ENCODE measurements at regions not wholly inside any gene's neighbourhood (a gene's known extent, or its start where the extent isn't known, plus 50 kb on each side); places are given as distances from the start of the nearest gene placed in this dataset.

GRCh38 chr16:51615141-51615540, 464.1 kb upstream of the SALL1 start:
- Mint-ChIP-seq H3K4me1 (ENCODE audit: low read depth, unreplicated experiment) (no peaks in the 10 kb centered on the region), H3K9me3 (ENCODE audit: unreplicated experiment) (peaks cover 2% of the 10 kb centered on the region), H3K27ac (ENCODE audit: unreplicated experiment) (no peak overlapping the region), H3K27me3 (ENCODE audit: unreplicated experiment) (no peaks in the 10 kb centered on the region), H3K4me3 (ENCODE audit: unreplicated experiment) (no peak overlapping the region), H3K36me3 (ENCODE audit: unreplicated experiment) (no peaks in the 10 kb centered on the region)
- no peak for TF ChIP-seq CTCF (IDR thresholded peaks at IDR 0.05; ENCODE audit: partially characterized antibody, unreplicated experiment)
- DNase-seq: no peak

GRCh38 chr16:51607201-51607651, 456.2 kb upstream of the SALL1 start:
- H3K9me3 Mint-ChIP-seq (ENCODE audit: unreplicated experiment): peaks cover 2% of the 10 kb centered on the region
- no peak overlapping the region for H3K4me3 Mint-ChIP-seq (ENCODE audit: unreplicated experiment)
- no peaks in the 10 kb centered on the region for H3K27me3 Mint-ChIP-seq (ENCODE audit: unreplicated experiment)
- TF ChIP-seq CTCF (IDR thresholded peaks at IDR 0.05; ENCODE audit: partially characterized antibody, unreplicated experiment): no peak
- no peaks in the 10 kb centered on the region for H3K36me3 Mint-ChIP-seq (ENCODE audit: unreplicated experiment)
- no peaks in the 10 kb centered on the region for H3K4me1 Mint-ChIP-seq (ENCODE audit: low read depth, unreplicated experiment)
- H3K27ac Mint-ChIP-seq (ENCODE audit: unreplicated experiment): no peak overlapping the region
- DNase-seq: no peak

GRCh38 chr16:51596247-51596646, 445.2 kb upstream of the SALL1 start:
- peaks cover 2% of the 10 kb centered on the region for H3K4me1 Mint-ChIP-seq (ENCODE audit: low read depth, unreplicated experiment)
- no peak overlapping the region for H3K4me3 Mint-ChIP-seq (ENCODE audit: unreplicated experiment)
- no peak for TF ChIP-seq CTCF (IDR thresholded peaks at IDR 0.05; ENCODE audit: partially characterized antibody, unreplicated experiment)
- no peak overlapping the region for H3K27ac Mint-ChIP-seq (ENCODE audit: unreplicated experiment)
- H3K27me3 Mint-ChIP-seq (ENCODE audit: unreplicated experiment): no peaks in the 10 kb centered on the region
- no peak for DNase-seq
- H3K36me3 Mint-ChIP-seq (ENCODE audit: unreplicated experiment): peaks cover 5% of the 10 kb centered on the region
- H3K9me3 Mint-ChIP-seq (ENCODE audit: unreplicated experiment): peaks cover 2% of the 10 kb centered on the region

- Mint-ChIP-seq H3K9me3 (ENCODE audit: unreplicated experiment) (peaks cover under 1% of the 10 kb centered on the region), H3K27me3 (ENCODE audit: unreplicated experiment) (no peaks in the 10 kb centered on the region), H3K36me3 (ENCODE audit: unreplicated experiment) (peaks cover under 1% of the 10 kb centered on the region), H3K4me3 (ENCODE audit: unreplicated experiment) (no peak overlapping the region), H3K27ac (ENCODE audit: unreplicated experiment) (no peak overlapping the region), H3K4me1 (ENCODE audit: low read depth, unreplicated experiment) (peaks cover 2% of the 10 kb centered on the region)
- no peak for DNase-seq
- no peak for TF ChIP-seq CTCF (IDR thresholded peaks at IDR 0.05; ENCODE audit: partially characterized antibody, unreplicated experiment)
These were observed 441.6 kb upstream of the SALL1 start for GRCh38 chr16:51592535-51593300.

GRCh38 chr16:51592001-51592501, 441.0 kb upstream of the SALL1 start:
- Mint-ChIP-seq H3K27me3 (ENCODE audit: unreplicated experiment) (no peaks in the 10 kb centered on the region), H3K27ac (ENCODE audit: unreplicated experiment) (no peak overlapping the region), H3K9me3 (ENCODE audit: unreplicated experiment) (no peaks in the 10 kb centered on the region), H3K4me3 (ENCODE audit: unreplicated experiment) (no peak overlapping the region), H3K36me3 (ENCODE audit: unreplicated experiment) (no peaks in the 10 kb centered on the region), H3K4me1 (ENCODE audit: low read depth, unreplicated experiment) (peaks cover 2% of the 10 kb centered on the region)
- TF ChIP-seq CTCF (IDR thresholded peaks at IDR 0.05; ENCODE audit: partially characterized antibody, unreplicated experiment): no peak
- DNase-seq: no peak

Data from glutamatergic neuron (in vitro differentiated cells).